ENCODE measurements at regions not wholly inside any gene's neighbourhood (a gene's known extent, or its start where the extent isn't known, plus 50 kb on each side); places are given as distances from the start of the nearest gene placed in this dataset.

DNA sequence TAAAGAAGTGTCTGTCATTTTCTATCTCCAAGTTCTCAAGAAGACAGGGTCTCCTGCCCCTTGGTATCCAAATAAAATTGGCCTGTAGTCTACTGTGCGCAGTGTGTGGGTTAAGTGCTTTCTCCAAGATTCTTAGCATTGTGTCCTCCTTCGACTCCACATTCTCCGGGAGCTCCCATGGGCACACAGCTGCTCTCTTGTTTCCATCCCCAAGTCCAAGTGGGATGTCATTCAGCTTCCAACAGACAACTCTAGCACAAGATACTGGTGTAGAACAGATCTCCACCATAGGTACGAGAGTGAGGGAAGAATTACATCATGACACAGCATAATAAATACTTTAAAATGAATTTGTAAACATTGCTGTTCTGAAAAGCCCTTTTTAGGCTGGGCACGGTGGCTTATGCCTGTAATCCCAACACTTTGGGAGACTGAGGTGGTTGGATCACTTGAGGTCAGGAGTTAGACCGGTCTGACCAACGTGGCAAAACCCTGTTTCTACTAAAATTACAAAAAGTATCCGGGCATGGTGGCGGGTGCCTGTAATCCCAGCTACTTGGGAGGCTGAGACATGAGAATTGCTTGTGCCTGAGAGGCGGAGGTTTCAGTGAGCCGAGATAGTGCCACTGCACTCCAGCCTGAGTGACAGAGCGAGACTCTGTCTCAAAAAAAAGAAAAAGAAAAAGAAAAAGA lies 196.2 kb downstream of the C9orf152 start:
- TF ChIP-seq RARB (CRISPR knock-in tag; IDR thresholded peaks at IDR 0.05) (no peak), ISL1 (CRISPR knock-in tag; IDR thresholded peaks at IDR 0.05) (no peak), ZNF70 (CRISPR knock-in tag; IDR thresholded peaks at IDR 0.05) (no peak), ZNF8 (CRISPR knock-in tag; IDR thresholded peaks at IDR 0.05) (no peak), ZNF565 (CRISPR knock-in tag; conservative IDR thresholded peaks at IDR 0.05; ENCODE audit: low read depth) (no peak), ZFP3 (CRISPR knock-in tag; IDR thresholded peaks at IDR 0.05) (no peak), ZFP30 (CRISPR knock-in tag; IDR thresholded peaks at IDR 0.05) (no peak), GLIS3 (CRISPR knock-in tag; IDR thresholded peaks at IDR 0.05) (no peak)
- TF ChIP-seq, protein P1, sequence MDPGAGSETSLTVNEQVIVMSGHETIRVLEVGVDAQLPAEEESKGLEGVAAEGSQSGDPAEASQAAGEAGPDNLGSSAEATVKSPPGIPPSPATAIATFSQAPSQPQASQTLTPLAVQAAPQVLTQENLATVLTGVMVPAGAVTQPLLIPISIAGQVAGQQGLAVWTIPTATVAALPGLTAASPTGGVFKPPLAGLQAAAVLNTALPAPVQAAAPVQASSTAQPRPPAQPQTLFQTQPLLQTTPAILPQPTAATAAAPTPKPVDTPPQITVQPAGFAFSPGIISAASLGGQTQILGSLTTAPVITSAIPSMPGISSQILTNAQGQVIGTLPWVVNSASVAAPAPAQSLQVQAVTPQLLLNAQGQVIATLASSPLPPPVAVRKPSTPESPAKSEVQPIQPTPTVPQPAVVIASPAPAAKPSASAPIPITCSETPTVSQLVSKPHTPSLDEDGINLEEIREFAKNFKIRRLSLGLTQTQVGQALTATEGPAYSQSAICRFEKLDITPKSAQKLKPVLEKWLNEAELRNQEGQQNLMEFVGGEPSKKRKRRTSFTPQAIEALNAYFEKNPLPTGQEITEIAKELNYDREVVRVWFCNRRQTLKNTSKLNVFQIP (CRISPR knock-in tag; IDR thresholded peaks at IDR 0.05; ENCODE audit: borderline replicate concordance, low read depth): no peak
- TF ChIP-seq, protein P2, sequence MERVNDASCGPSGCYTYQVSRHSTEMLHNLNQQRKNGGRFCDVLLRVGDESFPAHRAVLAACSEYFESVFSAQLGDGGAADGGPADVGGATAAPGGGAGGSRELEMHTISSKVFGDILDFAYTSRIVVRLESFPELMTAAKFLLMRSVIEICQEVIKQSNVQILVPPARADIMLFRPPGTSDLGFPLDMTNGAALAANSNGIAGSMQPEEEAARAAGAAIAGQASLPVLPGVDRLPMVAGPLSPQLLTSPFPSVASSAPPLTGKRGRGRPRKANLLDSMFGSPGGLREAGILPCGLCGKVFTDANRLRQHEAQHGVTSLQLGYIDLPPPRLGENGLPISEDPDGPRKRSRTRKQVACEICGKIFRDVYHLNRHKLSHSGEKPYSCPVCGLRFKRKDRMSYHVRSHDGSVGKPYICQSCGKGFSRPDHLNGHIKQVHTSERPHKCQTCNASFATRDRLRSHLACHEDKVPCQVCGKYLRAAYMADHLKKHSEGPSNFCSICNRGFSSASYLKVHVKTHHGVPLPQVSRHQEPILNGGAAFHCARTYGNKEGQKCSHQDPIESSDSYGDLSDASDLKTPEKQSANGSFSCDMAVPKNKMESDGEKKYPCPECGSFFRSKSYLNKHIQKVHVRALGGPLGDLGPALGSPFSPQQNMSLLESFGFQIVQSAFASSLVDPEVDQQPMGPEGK (CRISPR knock-in tag; IDR thresholded peaks at IDR 0.05; ENCODE audit: borderline replicate concordance): no peak
